ENCODE measurements at regions not wholly inside any gene's neighbourhood (a gene's known extent, or its start where the extent isn't known, plus 50 kb on each side); places are given as distances from the start of the nearest gene placed in this dataset.

DNA sequence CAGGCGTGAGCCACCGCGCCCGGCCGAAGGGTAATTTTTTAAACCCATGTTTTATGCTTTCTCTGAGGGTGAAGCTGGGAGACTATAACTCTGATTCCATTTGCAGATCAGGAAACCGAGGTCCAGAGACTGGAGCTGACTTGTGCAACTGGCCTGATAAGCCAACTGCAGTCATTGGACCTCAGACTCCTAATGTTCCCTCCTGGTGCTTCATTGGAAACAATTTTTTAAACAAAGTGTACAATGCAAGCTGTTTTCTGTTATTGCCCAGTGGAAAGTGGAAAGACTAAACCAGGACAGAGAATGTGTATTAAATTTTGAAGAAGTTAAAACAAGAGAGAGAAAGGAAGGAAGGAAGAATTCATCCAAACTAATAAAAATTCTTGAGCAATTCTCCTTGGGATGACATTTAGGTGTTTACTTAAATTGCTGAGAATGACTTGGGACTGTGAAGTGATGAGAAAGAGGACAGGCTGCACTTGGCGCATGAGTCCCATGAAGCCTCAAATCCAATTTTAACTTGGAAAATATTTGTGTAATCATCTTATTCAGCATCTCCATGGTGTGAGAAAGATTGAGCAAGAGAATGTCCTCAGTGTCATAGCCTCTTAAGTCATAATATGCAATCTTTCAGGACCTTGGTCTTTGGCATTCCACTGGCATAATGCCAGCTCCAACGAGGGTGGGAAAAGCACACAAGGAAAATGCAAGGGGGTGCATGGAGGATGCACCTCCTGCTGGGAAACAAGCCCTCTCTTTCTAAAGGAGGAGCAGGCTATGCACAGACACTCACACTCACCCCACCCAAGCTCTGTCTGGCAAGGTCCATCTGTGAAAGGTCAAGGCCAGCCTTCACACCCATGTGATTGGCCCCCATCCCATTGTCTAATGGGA is 342.0 kb downstream of the SIPA1L2 start:
- POLR2A ChIA-PET, result no interaction called here
- H3K27ac Mint-ChIP-seq, result no peak overlapping the region
- ATAC-seq (ENCODE audit: low read depth), result no peak
- no peaks in the 10 kb centered on the region for H3K36me3 Mint-ChIP-seq
- no peak overlapping the region for H3K4me3 Mint-ChIP-seq
- no peak for DNase-seq
- peaks cover 19% of the 10 kb centered on the region for H3K27me3 Mint-ChIP-seq
- H3K9me3 Mint-ChIP-seq, result peaks cover under 1% of the 10 kb centered on the region
- H3K4me1 Mint-ChIP-seq, result no peaks in the 10 kb centered on the region

DNA sequence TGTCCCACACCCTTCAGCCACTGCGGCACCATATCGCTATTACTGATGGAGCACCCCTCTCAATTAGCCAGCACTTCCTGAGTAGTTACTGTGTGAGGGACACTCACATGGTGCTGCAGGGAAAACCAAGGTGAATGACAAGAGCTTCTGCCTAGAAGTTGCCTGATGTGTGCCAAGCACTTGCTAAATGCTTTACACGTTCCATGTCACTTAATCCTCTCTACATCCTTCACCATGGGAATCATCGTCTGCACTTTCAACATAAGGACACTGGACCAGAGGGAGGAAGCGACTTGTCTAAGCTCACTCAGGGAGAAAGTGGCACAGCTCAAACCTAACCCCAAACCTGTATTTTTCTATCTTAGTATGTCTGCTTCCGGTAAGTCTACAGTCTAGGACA is 344.8 kb downstream of the SIPA1L2 start:
- ATAC-seq (ENCODE audit: low read depth) (no peak), DNase-seq (no peak)
- Mint-ChIP-seq H3K4me3 (no peak overlapping the region), H3K27ac (no peak overlapping the region), H3K9me3 (no peaks in the 10 kb centered on the region), H3K36me3 (no peaks in the 10 kb centered on the region), H3K27me3 (peaks cover 12% of the 10 kb centered on the region), H3K4me1 (no peaks in the 10 kb centered on the region)
- POLR2A ChIA-PET, result no interaction called here

DNA sequence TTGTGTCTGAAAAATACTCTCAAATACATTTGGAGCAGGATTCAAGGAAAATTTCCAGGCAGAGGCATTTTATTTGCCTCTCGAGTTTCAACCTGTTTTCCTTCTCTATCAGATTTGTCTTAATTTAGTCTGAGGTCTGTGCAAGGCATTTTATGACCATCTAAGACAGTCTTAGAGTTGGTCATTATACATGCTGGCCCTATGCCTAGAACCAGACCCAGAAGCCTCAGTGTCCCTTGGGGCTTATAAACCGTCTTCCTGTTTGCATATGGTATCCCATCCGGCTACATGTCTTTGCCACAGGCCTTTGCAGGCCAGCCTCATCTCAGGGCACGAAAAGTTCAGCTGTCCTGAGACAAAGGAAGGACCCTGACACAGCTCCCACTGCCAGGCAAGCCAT is 346.1 kb downstream of the SIPA1L2 start:
- POLR2A ChIA-PET, result no interaction called here
- no peaks in the 10 kb centered on the region for H3K4me1 Mint-ChIP-seq
- peaks cover 11% of the 10 kb centered on the region for H3K27me3 Mint-ChIP-seq
- DNase-seq (no peak), ATAC-seq (ENCODE audit: low read depth) (no peak)
- H3K9me3 Mint-ChIP-seq, result no peaks in the 10 kb centered on the region
- H3K4me3 Mint-ChIP-seq, result no peak overlapping the region
- H3K27ac Mint-ChIP-seq, result no peak overlapping the region
- H3K36me3 Mint-ChIP-seq, result no peaks in the 10 kb centered on the region

DNA sequence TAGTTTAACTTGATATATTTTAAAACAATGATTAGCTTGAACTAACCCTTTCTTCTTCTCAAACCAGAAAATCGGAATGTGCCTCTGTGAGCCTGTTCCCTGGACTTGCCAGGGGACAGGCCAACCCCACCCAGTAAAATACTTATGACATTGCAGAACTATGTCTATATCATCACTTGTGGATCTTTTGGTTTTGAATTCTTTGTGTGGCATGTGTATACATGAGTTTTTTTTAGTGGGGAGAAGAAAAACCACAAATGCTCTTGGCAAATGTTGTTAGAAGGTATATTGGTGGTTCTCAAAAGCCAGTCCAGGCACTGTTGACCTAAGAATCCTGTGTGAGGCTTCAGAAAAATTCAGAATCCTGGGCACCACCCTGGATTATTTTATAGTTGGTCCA is 347.4 kb downstream of the SIPA1L2 start:
- DNase-seq, result no peak
- peaks cover 11% of the 10 kb centered on the region for H3K27me3 Mint-ChIP-seq
- H3K36me3 Mint-ChIP-seq, result no peaks in the 10 kb centered on the region
- H3K4me1 Mint-ChIP-seq, result no peaks in the 10 kb centered on the region
- H3K4me3 Mint-ChIP-seq, result no peak overlapping the region
- no peak for ATAC-seq (ENCODE audit: low read depth)
- POLR2A ChIA-PET, result no interaction called here
- no peak overlapping the region for H3K27ac Mint-ChIP-seq
- H3K9me3 Mint-ChIP-seq, result no peaks in the 10 kb centered on the region

DNA sequence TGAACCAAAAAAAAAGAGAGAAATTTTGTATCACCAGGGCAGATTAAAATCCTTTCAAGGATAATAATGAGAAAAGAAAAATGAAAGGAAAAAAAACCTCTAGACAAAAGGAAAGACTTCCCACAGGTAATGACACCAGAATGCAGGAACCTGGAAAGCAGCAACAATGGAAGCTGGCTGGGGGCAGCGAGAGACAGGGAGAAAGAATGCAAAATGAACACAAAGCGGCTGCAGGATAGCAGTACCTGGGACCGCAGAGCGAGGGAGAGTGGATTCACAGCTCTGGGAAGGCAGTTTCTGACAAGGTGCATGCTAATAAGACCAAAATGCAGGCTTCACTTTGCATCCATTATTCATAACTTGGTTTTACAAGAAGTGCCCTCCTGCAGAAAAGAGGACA is 349.0 kb downstream of the SIPA1L2 start:
- ATAC-seq (ENCODE audit: low read depth), result no peak
- no peak overlapping the region for H3K27ac Mint-ChIP-seq
- no peaks in the 10 kb centered on the region for H3K9me3 Mint-ChIP-seq
- POLR2A ChIA-PET, result no interaction called here
- DNase-seq, result no peak
- H3K4me1 Mint-ChIP-seq, result no peaks in the 10 kb centered on the region
- no peak overlapping the region for H3K4me3 Mint-ChIP-seq
- peaks cover 11% of the 10 kb centered on the region for H3K27me3 Mint-ChIP-seq
- H3K36me3 Mint-ChIP-seq, result no peaks in the 10 kb centered on the region

DNA sequence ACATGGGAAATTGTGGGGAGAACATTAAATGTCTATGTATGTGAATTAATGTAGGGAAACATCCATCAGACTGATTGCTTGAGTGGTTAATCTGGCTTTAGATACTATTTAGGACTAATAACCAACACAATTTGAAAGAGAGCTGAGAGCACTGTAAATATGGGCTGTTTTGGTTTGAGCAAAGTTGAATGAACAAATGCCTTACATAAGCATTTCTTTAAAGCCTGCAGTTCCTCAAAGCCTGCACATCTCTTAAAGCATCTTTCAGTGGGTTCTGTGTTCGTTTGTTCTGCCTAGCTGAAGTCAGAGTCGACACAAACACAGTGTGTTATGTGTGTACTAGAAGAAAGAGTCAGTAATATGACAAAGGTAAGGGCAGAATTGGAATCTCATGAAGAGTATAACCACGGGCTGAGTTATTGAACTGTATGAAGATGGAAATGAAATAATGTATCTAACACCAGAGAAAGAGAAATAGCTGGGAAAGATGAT is 350.0 kb downstream of the SIPA1L2 start:
- ATAC-seq (ENCODE audit: low read depth) (no peak), DNase-seq (no peak)
- POLR2A ChIA-PET, result no interaction called here
- Mint-ChIP-seq H3K36me3 (no peaks in the 10 kb centered on the region), H3K4me3 (no peak overlapping the region), H3K9me3 (no peaks in the 10 kb centered on the region), H3K27me3 (peaks cover 11% of the 10 kb centered on the region), H3K4me1 (no peaks in the 10 kb centered on the region), H3K27ac (no peak overlapping the region)

DNA sequence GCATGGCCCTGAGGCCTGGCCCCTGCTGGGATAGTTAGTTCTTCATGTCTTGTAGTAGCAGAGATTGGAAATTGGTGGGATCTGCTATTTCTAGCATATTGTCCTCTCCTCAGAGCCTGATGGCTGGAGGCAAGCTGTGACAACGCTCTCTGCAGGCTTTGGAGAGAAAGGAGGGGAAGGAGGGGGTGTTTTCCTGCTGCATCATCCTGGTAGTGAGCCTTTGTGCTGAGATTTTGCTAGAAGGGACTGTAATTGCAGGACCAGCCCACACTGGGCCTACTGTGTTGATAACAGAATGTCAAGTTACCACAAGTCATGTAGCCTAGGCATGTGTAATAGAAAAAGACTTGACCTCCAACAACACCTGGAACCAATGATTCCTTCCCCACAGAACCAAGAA is 351.0 kb downstream of the SIPA1L2 start:
- H3K4me1 Mint-ChIP-seq, result no peaks in the 10 kb centered on the region
- H3K4me3 Mint-ChIP-seq, result no peak overlapping the region
- no peaks in the 10 kb centered on the region for H3K36me3 Mint-ChIP-seq
- no peak overlapping the region for H3K27ac Mint-ChIP-seq
- ATAC-seq (ENCODE audit: low read depth) (no peak), DNase-seq (no peak)
- POLR2A ChIA-PET, result no interaction called here
- no peaks in the 10 kb centered on the region for H3K9me3 Mint-ChIP-seq
- peaks cover 14% of the 10 kb centered on the region for H3K27me3 Mint-ChIP-seq

DNA sequence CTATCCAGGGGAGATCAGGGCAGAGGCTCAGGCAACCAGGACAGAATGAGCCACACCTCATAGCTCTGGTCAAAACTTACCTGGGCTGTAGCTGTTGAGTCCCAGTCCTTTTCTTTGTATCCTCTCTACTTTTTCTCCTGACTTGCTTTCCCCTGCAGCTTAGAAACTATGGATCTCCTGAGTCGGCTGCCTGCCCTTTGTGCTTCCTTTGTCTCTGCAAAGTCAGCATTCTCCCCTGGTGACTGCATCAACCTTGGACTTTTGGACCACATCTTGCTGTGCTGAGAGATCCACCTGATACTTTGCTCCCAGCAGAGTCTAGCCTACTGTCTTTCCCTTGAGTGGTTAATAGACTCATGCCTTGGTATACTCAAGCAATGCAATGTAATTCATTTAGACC is 353.3 kb downstream of the SIPA1L2 start:
- Mint-ChIP-seq H3K4me1 (no peaks in the 10 kb centered on the region), H3K27me3 (peaks cover 5% of the 10 kb centered on the region), H3K4me3 (no peak overlapping the region), H3K9me3 (no peaks in the 10 kb centered on the region), H3K36me3 (no peaks in the 10 kb centered on the region), H3K27ac (no peak overlapping the region)
- POLR2A ChIA-PET, result no interaction called here
- DNase-seq (no peak), ATAC-seq (ENCODE audit: low read depth) (no peak)

DNA sequence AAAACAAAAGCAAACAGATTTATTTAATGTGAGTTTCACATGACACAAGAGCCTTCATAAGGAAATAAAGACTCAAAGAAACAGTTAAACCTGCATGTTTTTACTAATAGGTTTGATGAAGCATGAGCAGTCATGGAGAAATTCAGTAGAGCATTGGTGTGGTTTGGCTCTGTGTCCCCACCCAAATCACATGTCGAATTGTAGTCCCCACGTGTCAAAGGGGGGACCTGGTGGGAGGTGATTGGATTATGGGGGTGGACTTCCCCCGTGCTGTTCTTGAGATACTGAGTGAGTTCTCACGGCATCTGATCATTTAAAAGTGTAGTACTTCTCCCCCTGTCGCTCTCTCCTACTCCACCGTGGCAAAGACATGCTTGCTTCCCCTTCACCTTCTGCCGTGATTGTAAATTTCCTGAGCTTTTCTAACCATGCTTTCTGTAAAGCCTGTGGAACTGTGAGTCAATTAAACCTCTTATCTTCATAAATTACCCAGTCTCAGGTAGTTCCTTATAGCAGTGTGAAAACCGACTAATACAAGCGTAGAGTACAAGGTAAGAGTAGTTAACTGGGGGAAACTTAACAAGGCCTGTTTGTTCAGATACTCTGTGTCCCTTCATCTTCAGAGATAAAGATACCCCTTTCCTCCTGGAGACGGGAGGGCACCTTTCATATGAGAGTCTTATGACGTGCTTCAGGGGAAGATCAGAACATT is 354.8 kb downstream of the SIPA1L2 start:
- POLR2A ChIA-PET, result no interaction called here
- peaks cover 8% of the 10 kb centered on the region for H3K27me3 Mint-ChIP-seq
- no peak overlapping the region for H3K4me3 Mint-ChIP-seq

DNA sequence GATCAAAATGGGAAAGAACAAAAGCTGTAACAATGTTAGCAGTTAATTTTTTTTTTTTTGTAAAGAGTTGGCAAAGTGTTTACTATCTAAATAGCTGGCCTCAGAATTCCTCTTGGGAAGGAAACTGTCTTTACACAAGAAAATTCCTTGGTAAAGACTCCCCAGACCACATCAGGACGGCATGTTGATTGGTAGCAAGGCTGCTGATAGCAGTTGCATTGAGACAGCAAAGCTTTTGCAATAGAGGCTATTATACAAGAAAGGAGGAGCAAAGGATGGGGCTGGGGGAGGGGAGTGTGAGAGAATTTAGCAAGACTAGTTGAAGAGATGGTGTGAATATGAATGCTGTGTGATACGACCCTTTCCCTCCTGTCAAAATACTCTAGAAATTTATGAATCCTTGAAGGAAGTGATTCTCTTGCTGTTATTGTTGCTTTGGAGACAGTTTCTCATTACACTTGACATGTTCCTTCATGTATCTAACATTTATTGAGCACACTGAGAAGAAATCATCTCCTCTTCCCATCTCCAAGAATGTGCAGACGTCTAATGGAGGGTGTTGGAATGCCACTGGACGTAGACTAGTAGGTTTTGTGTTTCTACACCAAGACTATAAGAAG is 355.6 kb downstream of the SIPA1L2 start:
- Mint-ChIP-seq H3K27ac (no peak overlapping the region), H3K9me3 (no peaks in the 10 kb centered on the region), H3K36me3 (no peaks in the 10 kb centered on the region), H3K4me3 (no peak overlapping the region), H3K4me1 (no peaks in the 10 kb centered on the region), H3K27me3 (peaks cover 5% of the 10 kb centered on the region)
- POLR2A ChIA-PET, result no interaction called here
- no peak for ATAC-seq (ENCODE audit: low read depth)
- no peak for DNase-seq

More for the DNA sequence above, 354.8 kb downstream of the SIPA1L2 start:
- no peak overlapping the region for H3K27ac Mint-ChIP-seq
- no peaks in the 10 kb centered on the region for H3K36me3 Mint-ChIP-seq
- H3K9me3 Mint-ChIP-seq, result no peaks in the 10 kb centered on the region
- DNase-seq (no peak), ATAC-seq (ENCODE audit: low read depth) (no peak)
- H3K4me1 Mint-ChIP-seq, result no peaks in the 10 kb centered on the region

DNA sequence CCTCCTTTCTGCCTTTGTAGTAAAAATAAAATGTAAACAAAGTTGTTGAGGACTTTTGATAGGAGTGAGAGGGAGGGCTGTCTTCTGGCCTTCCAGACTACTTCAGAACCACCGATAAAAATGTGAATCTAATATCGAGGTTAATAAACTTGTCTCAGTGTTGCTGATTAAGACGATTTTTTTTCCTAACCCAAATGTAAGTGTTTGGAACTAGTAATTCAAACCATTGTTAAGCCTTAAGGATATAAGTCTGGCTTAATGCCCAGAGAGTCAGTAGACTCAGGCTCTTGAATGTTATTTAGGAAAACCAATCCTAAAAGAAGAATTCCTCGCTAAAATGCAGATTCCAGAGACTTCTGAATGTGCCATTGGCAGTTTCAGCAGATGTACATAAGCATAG is 356.9 kb downstream of the SIPA1L2 start:
- Mint-ChIP-seq H3K27ac (no peak overlapping the region), H3K4me3 (no peak overlapping the region), H3K36me3 (no peaks in the 10 kb centered on the region), H3K9me3 (no peaks in the 10 kb centered on the region), H3K4me1 (no peaks in the 10 kb centered on the region), H3K27me3 (peaks cover 8% of the 10 kb centered on the region)
- POLR2A ChIA-PET, result no interaction called here
- ATAC-seq (ENCODE audit: low read depth) (no peak), DNase-seq (no peak)

DNA sequence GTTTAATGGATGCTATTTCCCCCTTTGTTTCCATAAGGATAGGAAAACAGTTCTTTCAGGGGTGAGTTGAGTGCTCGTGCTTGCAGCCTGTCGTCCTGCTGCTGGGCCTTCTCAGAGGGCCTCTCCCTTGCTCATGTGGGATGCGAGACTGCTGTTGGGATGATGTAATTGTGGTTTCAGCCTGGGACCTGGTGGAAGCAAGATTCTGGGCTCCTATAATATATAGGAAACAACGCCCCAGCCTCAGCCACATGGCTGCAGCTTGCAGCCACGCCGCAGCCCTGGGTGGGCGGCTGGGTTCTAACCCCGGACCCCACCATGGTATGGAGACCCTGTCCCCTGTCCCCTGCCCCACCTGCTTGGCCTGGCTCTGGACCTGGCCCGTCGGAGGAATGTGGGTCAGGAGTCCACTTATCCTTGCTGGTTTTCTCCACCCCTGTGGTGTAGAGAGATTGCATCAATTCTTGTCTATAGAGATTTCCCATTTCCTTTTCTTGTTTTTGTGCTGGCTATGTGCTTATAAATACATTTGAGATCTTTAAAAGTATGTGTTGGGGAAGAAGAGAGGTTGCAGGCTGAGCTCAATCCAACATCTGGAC is 357.8 kb downstream of the SIPA1L2 start:
- POLR2A ChIA-PET, result no interaction called here
- no peaks in the 10 kb centered on the region for H3K36me3 Mint-ChIP-seq
- no peak overlapping the region for H3K27ac Mint-ChIP-seq
- ATAC-seq (ENCODE audit: low read depth), result no peak
- peaks cover 10% of the 10 kb centered on the region for H3K27me3 Mint-ChIP-seq
- H3K4me3 Mint-ChIP-seq, result no peak overlapping the region
- H3K9me3 Mint-ChIP-seq, result no peaks in the 10 kb centered on the region
- no peak for DNase-seq
- no peaks in the 10 kb centered on the region for H3K4me1 Mint-ChIP-seq

DNA sequence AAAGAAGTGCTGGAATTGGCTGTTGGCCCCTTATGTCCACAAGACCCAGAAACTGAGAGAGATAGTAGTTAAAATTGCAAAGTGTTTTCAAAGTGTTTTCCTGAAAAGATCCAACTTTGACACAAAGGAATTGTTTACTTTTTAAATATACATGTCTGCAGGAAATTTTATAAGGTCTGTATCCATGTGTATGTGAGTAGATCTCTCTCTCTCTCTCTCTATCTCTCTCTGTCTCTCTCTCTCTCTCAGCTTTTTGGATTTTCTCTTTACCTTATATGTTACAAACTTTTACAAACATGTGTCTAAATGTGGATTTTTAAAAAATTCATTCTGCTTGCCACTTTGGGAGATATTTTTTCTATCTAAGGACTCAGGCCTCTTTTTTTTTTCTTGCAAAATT is 358.6 kb downstream of the SIPA1L2 start:
- H3K36me3 Mint-ChIP-seq, result no peaks in the 10 kb centered on the region
- H3K27me3 Mint-ChIP-seq, result peaks cover 10% of the 10 kb centered on the region
- ATAC-seq (ENCODE audit: low read depth) (no peak), DNase-seq (no peak)
- no peak overlapping the region for H3K27ac Mint-ChIP-seq
- H3K4me3 Mint-ChIP-seq, result no peak overlapping the region
- no peaks in the 10 kb centered on the region for H3K9me3 Mint-ChIP-seq
- POLR2A ChIA-PET, result no interaction called here
- no peaks in the 10 kb centered on the region for H3K4me1 Mint-ChIP-seq

Measured in activated naive CD8-positive, alpha-beta T cell treated with anti-CD3 and anti-CD28 coated beads, Interleukin-2, amount 10 ng/mL, durations not matched to agents 7 days and 5 days (primary cell).